Ramos (cell line): ENCODE measurements at regions not wholly inside any gene's neighbourhood (a gene's known extent, or its start where the extent isn't known, plus 50 kb on each side); places are given as distances from the start of the nearest gene placed in this dataset.

Source experiments
- in situ Hi-C: fragments of 300-500 bp; cut with MboI; formaldehyde crosslinking; loops from one replicate; pipeline ENCODE4 v1.14.3; 2022; ENCODE audit warnings: low sequenced_read_pairs; ENCODE audit not compliant: unreplicated experiment

DNA sequence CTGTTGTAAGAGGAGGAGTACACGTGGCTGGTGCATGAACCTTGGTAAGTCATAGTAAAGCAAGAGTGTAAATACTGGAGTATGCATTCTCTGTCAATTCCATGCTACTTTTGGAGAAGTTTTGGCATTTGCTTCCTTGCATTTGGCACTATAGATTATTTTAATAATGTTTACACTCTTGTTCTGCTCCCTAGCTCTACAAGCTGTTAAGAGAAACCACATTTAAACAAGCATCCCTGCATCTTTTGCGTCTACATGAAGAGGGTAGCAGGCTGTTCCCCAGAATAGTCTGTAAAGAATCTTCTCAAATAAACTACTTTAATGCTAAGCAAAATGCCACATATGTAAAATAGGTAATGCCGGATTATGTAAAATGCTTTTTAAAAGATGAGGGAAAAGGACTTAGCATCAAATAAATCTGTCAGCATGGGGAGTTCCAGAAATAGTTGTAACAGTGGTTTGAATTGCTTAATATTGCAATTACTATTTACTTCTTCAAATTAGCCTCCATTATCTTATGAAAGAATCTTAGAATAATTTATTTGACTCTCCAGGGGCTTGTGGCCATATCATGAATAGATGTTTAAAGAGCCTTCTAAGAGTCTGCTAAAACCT lies 2127.3 kb upstream of the WWC1 start:
- in situ Hi-C loops, result no loop called here

- in situ Hi-C loops, result no loop called here
Measured at GRCh38 chr5:166165596-166165995, 2125.8 kb upstream of the WWC1 start.

DNA sequence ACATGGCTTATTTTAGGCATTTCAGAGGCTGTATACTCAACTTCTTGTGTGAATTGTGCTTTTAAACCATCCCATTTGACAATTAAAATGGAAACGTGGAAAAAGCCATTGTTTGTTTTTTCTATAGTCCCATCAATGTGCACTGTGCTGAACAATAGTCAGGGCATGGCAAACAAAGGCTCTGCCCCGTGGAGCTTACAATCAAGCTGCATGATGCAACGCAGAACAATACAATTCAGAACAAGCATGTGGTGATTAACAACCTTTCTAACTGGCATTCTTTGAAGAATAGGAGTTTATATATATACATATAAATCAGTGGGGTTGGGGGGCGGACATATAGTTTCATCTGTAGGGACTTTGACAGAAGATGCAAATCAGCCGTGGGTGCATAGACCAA lies 2125.4 kb upstream of the WWC1 start:
- in situ Hi-C loops, result no loop called here

GRCh38 chr5:166172597-166172996 lies 2118.8 kb upstream of the WWC1 start:
- in situ Hi-C loops, result no loop called here

DNA sequence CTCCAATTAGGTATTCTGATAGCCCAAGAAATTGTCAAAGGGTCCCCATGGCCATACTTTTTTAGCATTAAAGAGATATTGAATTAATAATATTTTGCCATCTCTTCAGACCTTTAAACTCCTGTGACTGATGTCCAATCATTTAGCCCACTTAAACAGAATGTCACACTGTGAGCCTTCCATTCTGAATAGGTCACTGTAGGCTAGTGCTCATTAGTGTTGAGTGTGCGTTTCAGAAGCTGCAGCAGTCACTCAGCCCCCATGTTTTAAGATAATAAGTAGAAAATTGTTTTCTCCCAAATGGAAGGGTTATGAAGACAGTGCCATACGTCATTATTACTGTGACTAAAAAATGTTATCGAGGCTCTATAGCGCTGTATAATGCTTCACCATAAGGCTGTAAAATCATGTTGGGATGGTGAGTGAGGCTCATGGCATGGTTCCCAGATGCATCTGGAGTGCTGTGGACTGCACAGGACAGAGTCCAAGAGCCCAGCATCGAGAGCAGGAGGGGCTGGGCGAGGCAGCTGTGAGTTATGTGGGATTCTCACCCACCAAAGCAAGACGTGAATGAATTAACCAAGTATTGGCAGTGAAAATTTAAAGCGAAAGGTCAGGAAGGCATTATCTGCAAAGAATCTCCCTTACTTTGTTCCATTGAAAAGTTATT lies 2112.9 kb upstream of the WWC1 start:
- in situ Hi-C loops, result no loop called here

DNA sequence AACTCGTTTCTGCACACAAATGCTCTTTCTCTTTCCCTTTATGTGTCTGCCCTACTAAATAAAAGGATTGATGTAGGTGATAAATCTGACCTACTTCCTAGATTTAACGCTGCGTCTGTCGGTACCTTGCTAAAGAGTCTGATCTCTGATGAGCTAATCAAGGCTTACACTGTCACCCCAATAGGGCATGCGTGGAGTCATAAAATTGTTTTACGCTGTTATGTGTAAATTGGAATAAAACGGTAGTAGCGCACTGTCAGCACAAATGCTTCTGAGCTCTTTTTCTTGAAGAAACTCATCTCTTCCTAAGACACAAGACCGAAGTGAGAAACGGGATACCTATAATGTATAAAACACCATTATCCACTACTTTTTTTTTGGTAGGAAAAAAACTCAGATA lies 2106.3 kb upstream of the WWC1 start:
- in situ Hi-C loops, result no loop called here

DNA sequence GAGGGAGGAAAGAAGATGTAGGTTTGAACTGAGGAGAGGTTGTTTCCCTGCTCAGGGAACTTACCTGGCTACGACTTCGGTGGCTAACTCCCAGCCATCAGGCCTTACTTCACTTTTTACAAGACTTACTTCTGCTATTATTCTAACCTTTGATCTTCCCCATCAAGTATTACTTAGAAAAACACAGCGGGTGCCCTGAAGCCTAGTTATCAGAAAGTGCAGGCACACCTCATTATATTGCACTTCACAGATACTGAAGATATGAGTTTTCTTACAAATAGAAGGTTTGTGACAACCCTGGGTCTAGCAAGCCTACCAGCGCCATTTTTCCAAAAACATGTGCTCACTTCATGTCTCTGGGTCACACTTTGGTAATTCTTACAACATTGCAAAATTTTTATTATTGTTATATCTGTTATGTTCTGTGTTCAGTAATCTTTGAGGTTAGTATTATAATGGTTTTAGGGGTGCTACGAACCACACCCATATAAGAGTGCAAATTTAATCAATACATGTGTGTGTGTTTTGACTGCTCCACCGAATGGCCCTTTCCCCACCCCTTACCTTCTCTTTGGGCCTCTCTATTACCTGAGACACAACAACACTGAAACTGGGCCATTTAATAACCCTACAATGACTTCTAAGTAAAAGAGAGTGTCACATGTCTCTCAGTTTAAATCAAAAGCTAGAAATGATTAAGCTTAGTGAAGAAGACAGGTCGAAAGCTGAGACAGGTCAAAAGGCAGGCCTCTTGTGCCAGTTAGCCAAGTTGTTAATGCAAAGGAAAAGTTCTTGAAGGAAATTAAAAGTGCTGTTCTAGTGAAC lies 2102.7 kb upstream of the WWC1 start:
- in situ Hi-C loops, result no loop called here

- in situ Hi-C loops, result no loop called here
Measured at GRCh38 chr5:166192696-166193095, 2098.7 kb upstream of the WWC1 start.

- in situ Hi-C loops, result no loop called here
Measured at GRCh38 chr5:166195981-166196380, 2095.5 kb upstream of the WWC1 start.

- in situ Hi-C loops, result no loop called here
Measured at GRCh38 chr5:166200532-166200931, 2090.9 kb upstream of the WWC1 start.

GRCh38 chr5:166211640-166212039 lies 2079.8 kb upstream of the WWC1 start:
- in situ Hi-C loops, result no loop called here

- in situ Hi-C loops, result no loop called here
Measured at GRCh38 chr5:166236327-166236726, 2055.1 kb upstream of the WWC1 start.

DNA sequence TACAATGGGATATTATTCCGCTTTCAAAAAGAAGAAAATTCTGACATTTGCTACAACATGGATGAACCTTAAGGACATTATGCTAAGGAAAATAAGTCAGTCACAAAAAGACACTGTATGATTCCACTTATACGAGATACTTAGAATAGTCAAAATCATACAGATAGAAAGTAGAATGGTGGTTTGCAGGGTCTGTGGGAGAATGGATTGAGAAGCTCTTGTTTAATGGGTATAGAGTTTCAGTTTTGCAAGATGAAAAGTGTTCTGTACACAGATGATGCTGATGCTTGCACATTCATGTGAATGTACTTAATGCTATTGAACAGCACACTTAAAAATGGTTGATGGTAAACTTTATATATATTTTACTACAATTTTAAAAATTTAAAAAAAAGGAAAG lies 2050.7 kb upstream of the WWC1 start:
- in situ Hi-C loops, result no loop called here

GRCh38 chr5:166245556-166245955 lies 2045.9 kb upstream of the WWC1 start:
- in situ Hi-C loops, result no loop called here

DNA sequence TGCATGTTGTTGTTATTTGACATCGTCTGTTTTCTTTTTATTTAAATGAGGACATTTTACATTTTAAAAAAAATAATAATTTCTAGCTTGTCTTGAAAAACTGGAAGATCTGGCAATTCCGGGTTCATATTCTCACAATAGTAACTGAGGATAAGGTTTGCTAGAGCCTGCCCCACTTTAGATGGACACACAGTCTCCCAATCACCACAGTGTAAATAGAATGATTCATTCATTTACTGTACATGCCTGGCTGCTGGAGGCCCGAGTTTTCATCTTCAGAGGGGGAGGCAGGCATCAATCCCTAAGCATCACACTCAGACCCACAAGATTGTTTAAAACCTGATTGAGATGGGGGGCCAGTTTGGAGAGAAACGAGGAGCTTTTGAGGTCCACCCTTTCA lies 2039.7 kb upstream of the WWC1 start:
- in situ Hi-C loops, result no loop called here

- in situ Hi-C loops, result no loop called here
Measured at GRCh38 chr5:166257661-166258060, 2033.8 kb upstream of the WWC1 start.

GRCh38 chr5:166262395-166262794 lies 2029.0 kb upstream of the WWC1 start:
- in situ Hi-C loops, result no loop called here

DNA sequence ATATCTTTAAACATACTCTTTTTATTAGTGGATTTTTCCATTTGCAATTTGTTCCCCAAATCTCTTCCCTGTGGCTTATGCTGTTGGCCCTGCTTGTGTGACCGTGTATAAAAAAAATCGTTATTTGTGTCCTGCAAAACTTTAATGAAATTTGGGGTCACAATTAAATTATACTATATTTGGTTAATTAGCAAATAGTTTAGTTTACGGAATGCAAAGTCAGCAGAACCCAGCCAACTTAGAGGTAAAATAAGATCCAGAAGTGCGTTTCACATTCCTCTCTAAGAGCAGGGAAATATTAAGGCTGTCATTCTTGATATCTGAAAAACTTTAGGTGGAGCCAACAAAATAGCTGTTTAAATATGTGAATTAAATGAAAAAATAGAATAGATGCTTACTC lies 2023.5 kb upstream of the WWC1 start:
- in situ Hi-C loops, result no loop called here

DNA sequence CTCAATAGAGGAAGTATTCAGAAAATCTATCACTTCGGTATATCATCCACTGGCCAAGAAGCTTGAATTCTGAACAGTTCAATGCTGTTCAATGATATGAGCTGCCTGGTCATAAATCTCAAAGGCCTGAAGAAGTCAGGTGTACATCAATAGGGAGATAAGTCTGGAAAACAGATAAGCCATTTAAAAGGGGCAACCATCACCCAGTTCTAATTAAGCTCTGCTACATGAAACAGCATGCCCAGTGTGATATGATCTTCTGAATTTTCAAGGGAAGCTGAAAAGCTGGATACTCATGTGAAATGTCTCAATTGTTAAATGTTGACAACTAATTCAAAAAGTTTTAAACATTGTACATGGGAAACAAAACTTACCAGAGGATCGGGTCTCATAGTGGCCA lies 2020.7 kb upstream of the WWC1 start:
- in situ Hi-C loops, result no loop called here

GRCh38 chr5:166276006-166276405 lies 2015.4 kb upstream of the WWC1 start:
- in situ Hi-C loops, result no loop called here

GRCh38 chr5:166279828-166280227 lies 2011.6 kb upstream of the WWC1 start:
- in situ Hi-C loops, result no loop called here
